ENCODE measurements at regions not wholly inside any gene's neighbourhood (a gene's known extent, or its start where the extent isn't known, plus 50 kb on each side); places are given as distances from the start of the nearest gene placed in this dataset.

DNA sequence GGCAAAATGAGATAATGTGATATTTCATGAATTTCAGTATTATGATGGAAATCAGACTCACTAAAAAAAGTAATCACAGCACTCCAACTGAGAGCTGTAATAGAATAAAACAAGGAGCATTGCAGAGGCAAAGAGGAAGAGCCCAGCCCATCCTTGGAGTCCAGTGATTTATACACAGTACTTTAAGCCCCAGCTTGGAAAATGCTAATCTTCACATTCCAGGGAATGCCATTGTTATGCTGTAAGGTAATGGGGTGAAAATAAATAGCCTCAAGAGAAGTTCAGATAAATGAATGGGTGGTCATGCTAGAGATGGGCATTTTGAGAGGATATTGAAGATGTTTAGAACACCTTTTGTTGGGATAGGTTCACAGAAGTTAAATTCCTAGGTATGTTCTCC lies 190.3 kb upstream of the TAPT1 start:
- no peak for ATAC-seq (ENCODE audit: poor library complexity)
- Histone ChIP-seq H3K4me3 (ENCODE audit: low read length) (no peak overlapping the region), H3K27ac (ENCODE audit: low read depth in 1 of 2, low read length in 2 of 2) (no peak overlapping the region), H3K4me1 (ENCODE audit: insufficient read depth, low read length) (no peaks in the 10 kb centered on the region), H3K27me3 (ENCODE audit: control insufficient read depth in 1 of 2, insufficient read depth in 2 of 2, low read length in 2 of 2) (peaks cover 0 to 3% of the 10 kb centered on the region in 2 experiments), H3K9me3 (ENCODE audit: control insufficient read depth in 1 of 2, insufficient read depth in 1 of 2, low read length in 2 of 2) (no peaks in the 10 kb centered on the region), H3K36me3 (ENCODE audit: insufficient read depth, low read length) (no peaks in the 10 kb centered on the region)
- ChIA-PET POLR2A (no interaction called here), CTCF (no interaction called here)
- DNase-seq = no peak
- Mint-ChIP-seq H3K4me3 (no peak overlapping the region), H3K9me3 (peaks cover 8% of the 10 kb centered on the region), H3K36me3 (ENCODE audit: low read depth) (no peaks in the 10 kb centered on the region), H3K27ac (no peak overlapping the region), H3K27me3 (peaks cover 6% of the 10 kb centered on the region), H3K4me1 (ENCODE audit: low read depth) (no peaks in the 10 kb centered on the region)
- intact Hi-C loops (cut with DNase I, micrococcal nuclease) = no loop called here
- TF ChIP-seq, protein P1, sequence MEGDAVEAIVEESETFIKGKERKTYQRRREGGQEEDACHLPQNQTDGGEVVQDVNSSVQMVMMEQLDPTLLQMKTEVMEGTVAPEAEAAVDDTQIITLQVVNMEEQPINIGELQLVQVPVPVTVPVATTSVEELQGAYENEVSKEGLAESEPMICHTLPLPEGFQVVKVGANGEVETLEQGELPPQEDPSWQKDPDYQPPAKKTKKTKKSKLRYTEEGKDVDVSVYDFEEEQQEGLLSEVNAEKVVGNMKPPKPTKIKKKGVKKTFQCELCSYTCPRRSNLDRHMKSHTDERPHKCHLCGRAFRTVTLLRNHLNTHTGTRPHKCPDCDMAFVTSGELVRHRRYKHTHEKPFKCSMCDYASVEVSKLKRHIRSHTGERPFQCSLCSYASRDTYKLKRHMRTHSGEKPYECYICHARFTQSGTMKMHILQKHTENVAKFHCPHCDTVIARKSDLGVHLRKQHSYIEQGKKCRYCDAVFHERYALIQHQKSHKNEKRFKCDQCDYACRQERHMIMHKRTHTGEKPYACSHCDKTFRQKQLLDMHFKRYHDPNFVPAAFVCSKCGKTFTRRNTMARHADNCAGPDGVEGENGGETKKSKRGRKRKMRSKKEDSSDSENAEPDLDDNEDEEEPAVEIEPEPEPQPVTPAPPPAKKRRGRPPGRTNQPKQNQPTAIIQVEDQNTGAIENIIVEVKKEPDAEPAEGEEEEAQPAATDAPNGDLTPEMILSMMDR (IDR thresholded peaks at IDR 0.05) = no peak

DNA sequence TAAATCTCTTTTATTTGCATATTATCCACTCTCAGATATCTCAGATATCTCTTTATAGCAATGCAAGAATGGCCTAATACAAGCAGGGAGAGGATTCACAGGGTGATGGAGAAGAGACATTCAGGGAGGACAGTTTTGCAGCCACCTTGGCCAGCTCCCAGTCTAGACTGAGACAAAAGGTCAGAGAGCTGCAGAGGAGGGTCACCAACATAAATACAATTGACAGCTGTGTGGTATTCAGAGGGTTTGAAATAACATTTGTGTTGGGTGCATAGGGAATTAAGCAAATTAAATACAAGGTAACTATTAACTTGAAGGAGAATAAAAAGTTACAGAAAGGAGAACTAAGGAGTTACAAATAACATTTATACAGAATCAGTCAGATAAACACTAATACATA lies 189.5 kb upstream of the TAPT1 start:
- ATAC-seq (ENCODE audit: poor library complexity) (no peak), DNase-seq (no peak)
- H3K27me3 Mint-ChIP-seq = peaks cover 6% of the 10 kb centered on the region
- ChIA-PET POLR2A (no interaction called here), CTCF (no interaction called here)
- Histone ChIP-seq H3K4me3 (ENCODE audit: low read length) (no peak overlapping the region), H3K9me3 (ENCODE audit: control insufficient read depth in 1 of 2, insufficient read depth in 1 of 2, low read length in 2 of 2) (no peaks in the 10 kb centered on the region), H3K4me1 (ENCODE audit: insufficient read depth, low read length) (no peaks in the 10 kb centered on the region), H3K27me3 (ENCODE audit: control insufficient read depth in 1 of 2, insufficient read depth in 2 of 2, low read length in 2 of 2) (peaks cover 0 to 4% of the 10 kb centered on the region in 2 experiments), H3K27ac (ENCODE audit: low read depth in 1 of 2, low read length in 2 of 2) (no peak overlapping the region), H3K36me3 (ENCODE audit: insufficient read depth, low read length) (no peaks in the 10 kb centered on the region)
- H3K9me3 Mint-ChIP-seq = peaks cover 8% of the 10 kb centered on the region
- intact Hi-C loops (cut with DNase I, micrococcal nuclease) = no loop called here
- H3K4me3 Mint-ChIP-seq = no peak overlapping the region
- no peak overlapping the region for H3K27ac Mint-ChIP-seq
- H3K4me1 Mint-ChIP-seq (ENCODE audit: low read depth) = no peaks in the 10 kb centered on the region
- TF ChIP-seq, protein P1 (IDR thresholded peaks at IDR 0.05) = no peak
- H3K36me3 Mint-ChIP-seq (ENCODE audit: low read depth) = no peaks in the 10 kb centered on the region

DNA sequence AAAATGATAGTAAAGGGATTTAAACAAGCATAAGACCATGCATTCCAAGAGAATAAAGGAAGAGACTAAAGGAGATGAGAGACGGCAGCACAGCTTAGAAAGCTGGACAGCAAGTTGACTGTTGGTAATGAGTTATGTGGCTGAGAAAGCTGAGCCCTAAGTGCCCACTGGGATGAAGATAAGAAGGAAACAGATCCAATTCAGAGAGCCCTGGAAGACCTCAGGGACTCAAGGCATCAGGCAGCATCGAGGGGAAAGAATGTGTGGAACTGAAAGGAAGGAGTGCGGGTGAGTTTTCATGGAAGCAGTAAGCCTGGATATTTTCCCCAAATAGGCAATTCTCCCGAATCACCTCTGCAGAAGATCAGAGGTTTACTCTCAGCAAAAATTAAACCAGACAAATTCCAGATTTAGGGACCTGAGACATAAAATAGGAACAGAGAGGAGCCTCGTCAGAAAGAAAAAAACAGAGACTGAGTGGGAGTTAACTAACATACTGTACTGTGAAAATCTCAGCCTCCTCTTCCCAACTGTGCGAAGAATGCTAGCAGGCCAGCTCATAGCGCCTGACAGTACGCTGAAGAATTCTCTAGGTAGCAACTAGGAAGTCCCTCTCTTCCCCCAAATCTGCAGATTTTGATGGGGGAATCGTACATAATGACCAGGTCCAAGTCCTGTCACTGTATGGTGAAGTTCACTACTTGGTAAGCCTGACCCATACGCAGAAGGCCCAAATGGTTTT lies 187.7 kb upstream of the TAPT1 start:
- Mint-ChIP-seq H3K4me3 (no peak overlapping the region), H3K36me3 (ENCODE audit: low read depth) (no peaks in the 10 kb centered on the region), H3K27me3 (peaks cover 18% of the 10 kb centered on the region), H3K4me1 (ENCODE audit: low read depth) (no peaks in the 10 kb centered on the region), H3K27ac (no peak overlapping the region), H3K9me3 (no peaks in the 10 kb centered on the region)
- DNase-seq (no peak), ATAC-seq (ENCODE audit: poor library complexity) (no peak)
- Histone ChIP-seq H3K27me3 (ENCODE audit: control insufficient read depth in 1 of 2, insufficient read depth in 2 of 2, low read length in 2 of 2) (peaks cover 0 to 7% of the 10 kb centered on the region in 2 experiments), H3K36me3 (ENCODE audit: insufficient read depth, low read length) (no peaks in the 10 kb centered on the region), H3K4me3 (ENCODE audit: low read length) (no peak overlapping the region), H3K27ac (ENCODE audit: low read depth in 1 of 2, low read length in 2 of 2) (no peak overlapping the region), H3K9me3 (ENCODE audit: control insufficient read depth in 1 of 2, insufficient read depth in 1 of 2, low read length in 2 of 2) (no peaks in the 10 kb centered on the region), H3K4me1 (ENCODE audit: insufficient read depth, low read length) (no peaks in the 10 kb centered on the region)
- TF ChIP-seq, protein P1 (IDR thresholded peaks at IDR 0.05) = no peak
- ChIA-PET POLR2A (no interaction called here), CTCF (no interaction called here)
- intact Hi-C loops (cut with DNase I, micrococcal nuclease) = no loop called here
